GM19023 (cell line): ENCODE measurements at regions not wholly inside any gene's neighbourhood (a gene's known extent, or its start where the extent isn't known, plus 50 kb on each side); places are given as distances from the start of the nearest gene placed in this dataset.
"Not testable (repeated sequence)": the region's sequence is repeated elsewhere in the genome, so short reads cannot be mapped to it uniquely, and the experiment has no call there.

Experiments used
- ATAC-seq: cut with Tn5 transposase; IDR thresholded peaks from one replicate; pipeline ENCODE4 v1.9.1; 2021; ENCODE audit warnings: mild to moderate bottlenecking, moderate library complexity; ENCODE audit not compliant: unreplicated experiment

DNA sequence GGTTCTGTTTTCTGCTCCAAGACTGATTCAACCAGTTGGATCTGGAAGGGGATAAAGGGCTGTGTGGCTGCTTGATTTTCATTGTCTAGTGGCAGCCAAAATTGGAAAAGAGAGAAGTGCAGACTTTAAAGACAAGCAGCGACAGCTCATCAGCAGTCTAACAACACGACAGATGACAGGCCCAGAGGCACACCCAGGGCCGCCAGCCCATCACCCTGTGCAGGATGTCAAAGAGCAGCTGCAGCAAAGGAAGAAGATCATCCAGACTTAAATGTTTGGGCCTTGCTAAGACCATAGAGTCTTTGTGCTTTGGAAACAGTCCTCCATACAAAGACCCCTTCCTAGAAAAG is 421.0 kb upstream of the KLF12 start:
- ATAC-seq = no peak

DNA sequence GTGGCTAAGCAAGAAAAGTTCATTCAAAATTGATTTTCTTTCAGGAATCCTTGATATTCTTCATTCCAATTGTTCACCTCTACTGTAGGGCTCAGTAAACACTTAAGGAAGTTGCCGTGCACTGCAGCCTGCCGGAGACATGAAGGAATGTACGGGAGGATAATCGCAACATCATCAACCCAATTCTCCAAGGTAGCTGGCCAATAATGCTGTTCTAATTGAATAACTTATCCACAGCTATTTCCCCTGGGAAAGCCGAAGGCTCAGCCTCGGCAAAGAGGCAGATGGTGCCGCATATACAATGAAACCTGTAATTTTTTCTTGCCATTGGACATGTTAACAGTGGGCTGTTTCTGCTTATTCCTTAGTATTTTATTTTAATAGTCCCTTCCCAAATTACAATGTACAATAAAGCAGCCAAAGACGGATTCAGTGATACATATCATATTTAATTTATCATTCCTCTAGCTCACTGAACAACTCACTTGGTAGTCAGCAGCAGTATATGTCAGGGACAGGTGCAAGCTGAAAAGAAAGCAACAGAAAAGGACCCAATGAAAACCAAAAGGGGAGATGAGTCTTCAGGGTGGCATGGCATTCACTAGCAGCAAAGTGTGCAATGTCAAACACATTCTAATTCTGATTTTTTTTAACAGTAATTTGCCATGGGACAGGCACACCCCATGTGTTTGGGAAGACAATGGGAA is 420.5 kb upstream of the KLF12 start:
- no peak for ATAC-seq

GRCh38 chr13:74550039-74550438 is 415.8 kb upstream of the KLF12 start:
- ATAC-seq = no peak

DNA sequence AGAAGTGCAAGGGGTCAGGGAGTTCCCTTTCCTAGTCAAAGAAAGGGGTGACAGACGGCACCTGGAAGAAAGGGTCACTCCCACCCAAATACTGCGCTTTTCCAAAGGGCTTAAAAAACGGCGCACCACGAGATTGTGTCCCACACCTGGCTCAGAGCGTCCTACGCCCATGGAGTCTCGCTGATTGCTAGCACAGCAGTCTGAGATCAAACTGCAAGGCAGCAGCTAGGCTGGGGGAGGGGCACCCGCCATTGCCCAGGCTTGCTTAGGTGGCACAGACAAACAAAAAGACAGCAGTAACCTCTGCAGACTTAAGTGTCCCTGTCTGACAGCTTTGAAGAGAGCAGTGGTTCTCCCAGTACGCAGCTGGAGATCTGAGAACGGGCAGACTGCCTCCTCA is 402.4 kb upstream of the KLF12 start:
- not testable (repeated sequence) for ATAC-seq

- no peak for ATAC-seq
These were observed 399.0 kb upstream of the KLF12 start for GRCh38 chr13:74533226-74533625.

DNA sequence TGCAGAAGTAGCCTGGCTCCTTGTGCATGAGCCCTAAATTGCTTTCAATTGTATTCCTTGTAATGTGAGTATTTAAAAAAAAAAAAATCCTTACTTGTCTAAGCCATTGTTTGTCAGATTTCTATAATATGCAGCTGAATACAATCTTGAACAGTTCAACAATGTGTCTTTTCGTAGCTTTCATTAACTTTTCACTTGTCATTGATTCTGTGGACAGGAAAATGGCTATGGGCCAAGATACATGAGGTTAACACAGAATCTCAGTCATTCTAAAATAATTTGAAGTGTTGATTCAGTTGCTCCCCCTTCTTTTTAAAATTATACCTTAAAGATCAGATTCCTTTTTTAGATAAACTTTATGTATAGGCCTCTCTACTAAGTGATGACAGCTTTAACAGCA is 395.8 kb upstream of the KLF12 start:
- no peak for ATAC-seq

DNA sequence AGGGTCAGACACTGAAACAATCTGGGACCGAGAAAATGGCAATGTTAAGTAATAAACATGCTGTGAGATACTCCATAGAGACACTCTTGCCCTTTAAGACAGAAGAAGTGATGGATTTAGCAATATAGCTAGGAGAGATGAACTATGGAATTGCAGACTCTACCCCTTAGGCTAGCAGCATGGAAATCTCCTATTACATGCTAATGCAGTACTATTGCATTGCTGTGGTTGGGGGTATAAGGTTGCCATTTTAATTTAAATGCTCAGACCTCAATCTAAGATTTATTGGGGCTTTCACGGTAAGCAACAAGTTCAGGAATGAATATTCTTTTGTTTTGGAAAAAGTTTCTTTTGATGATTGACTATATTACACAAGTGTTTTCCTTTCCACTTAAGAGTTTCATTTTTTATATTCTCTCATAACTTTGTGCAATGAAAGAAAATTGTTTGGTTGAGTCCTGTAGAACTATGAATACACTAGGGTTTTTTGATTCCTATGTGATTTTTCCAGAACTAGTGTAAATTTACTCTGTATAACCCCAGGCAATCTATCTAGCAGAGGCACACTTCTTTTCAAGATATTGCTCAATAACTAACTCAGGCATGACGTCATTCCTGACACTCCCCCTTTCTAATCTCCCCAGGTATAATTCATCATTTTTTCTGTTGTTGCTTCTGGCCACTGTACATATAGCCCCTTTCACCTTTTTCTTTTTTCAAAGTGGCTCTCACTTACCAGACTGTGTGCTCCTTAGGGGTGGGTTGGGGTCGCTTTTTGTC is 394.7 kb upstream of the KLF12 start:
- no peak for ATAC-seq

DNA sequence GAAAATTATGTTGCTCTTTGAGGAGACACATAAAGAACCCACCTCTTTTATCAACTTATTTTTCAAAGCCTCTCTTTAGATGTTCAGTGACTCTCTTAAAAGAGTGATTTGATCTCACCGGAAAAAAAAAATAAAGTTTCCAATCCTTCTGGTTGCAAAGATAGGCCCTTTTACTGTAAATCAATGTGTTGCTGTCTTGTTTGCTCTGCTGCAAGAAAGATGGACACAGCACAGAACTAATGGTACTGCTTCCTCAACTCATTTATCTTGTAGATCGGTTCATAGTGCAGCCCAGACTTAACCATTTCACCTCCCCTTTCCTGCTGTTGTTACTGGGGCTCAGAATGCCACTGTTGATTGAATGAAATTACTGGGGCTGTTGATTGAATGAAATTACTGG is 388.9 kb upstream of the KLF12 start:
- no peak for ATAC-seq

GRCh38 chr13:74511523-74511922 is 377.3 kb upstream of the KLF12 start:
- ATAC-seq = no peak

GRCh38 chr13:74487091-74487722 is 353.0 kb upstream of the KLF12 start:
- ATAC-seq = no peak

DNA sequence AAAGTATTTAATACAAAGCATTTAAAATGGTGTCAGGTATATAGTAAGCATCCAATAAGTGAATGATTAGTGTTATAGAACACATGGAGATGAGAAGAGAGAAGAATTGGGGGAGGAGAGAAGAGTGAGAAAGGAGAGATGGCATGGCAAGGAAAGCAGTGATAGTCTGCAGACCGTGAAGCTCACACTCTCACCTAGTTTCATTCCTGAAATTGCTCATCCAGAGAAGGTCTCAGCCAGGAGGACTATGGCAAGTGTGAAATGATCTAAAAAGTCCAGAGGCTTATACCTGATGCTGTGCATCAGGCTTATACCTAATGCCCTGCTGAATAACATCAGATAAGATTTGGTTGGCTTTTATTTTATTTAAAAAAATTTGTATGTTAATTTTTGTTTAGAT is 351.6 kb upstream of the KLF12 start:
- ATAC-seq = no peak

GRCh38 chr13:74479124-74479523 is 344.9 kb upstream of the KLF12 start:
- no peak for ATAC-seq

- ATAC-seq = no peak
These were observed 342.6 kb upstream of the KLF12 start for GRCh38 chr13:74476788-74477187.

DNA sequence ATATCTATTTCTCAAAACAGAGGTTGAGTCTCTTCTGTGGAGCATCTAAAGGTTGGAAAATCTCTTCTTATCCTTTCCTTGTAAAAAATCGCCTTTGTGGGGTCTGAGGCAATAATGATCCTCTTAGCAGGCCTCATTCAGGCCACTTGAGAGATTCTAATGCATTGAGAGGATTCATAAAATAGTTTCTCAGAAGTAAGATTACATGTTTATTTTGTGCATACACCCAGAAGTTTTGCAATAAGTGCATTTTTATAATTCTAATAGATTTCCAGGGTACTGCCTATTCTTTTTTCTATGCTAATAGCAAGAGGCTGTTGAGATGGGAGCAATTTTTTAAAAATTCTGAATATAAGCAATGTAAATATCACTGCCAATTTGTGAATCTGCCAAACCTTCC is 342.2 kb upstream of the KLF12 start:
- ATAC-seq = no peak

DNA sequence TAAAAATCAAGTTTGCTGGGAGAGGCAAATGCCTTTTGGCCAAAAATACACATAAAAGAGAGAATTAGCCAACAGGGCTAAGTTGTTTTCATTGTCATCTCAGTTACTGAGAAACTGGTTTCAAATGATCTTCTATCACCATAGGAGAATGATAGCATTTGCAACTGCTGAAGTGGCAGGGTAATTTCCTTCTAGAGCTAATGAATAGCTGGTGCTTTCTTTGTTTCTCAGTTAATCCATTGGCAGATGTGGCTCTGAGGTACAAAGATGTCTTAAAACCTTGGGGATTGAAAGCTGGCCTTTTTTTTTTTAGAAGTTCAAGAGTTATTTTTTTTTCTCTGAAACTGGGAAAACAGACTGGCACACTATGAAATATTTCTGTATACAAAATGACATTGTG is 332.7 kb upstream of the KLF12 start:
- ATAC-seq = no peak

DNA sequence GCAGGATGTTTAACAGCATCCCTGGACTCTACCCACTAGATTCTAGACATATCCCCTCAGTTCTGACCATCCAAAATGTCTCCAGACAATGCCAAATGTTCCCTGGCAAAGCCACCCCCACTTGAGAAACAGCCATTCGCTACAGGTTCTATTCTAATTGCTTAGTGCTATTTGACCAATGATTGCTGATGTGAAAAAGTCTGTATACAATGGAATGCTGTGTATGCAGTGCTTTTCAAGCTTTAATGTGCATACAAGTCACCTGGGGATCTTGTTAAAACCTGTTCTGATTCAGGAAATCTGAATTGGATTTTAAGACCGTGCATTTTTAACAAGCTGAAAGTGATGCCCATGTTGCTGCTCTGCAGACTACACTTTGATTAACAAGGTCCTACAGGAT is 331.8 kb upstream of the KLF12 start:
- ATAC-seq = no peak

DNA sequence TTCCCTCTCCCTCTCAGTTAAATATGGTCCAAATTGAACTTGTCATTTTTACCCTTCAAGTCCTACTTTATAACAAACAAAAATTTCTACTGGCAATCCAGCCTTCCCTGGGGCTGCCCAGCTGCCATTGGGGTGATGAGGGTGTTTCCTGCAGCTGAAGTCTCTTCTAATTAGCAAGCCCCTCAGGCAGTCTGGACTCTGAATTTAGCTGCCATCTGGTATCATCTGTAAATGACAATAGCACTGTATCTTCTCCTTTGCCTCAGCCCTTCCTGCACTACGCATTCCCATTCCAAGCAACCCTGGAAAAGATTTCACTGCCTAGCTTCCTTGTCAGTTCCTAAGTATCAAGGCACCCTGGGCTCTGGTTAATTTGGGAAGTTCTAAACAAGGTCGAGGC is 331.1 kb upstream of the KLF12 start:
- no peak for ATAC-seq

DNA sequence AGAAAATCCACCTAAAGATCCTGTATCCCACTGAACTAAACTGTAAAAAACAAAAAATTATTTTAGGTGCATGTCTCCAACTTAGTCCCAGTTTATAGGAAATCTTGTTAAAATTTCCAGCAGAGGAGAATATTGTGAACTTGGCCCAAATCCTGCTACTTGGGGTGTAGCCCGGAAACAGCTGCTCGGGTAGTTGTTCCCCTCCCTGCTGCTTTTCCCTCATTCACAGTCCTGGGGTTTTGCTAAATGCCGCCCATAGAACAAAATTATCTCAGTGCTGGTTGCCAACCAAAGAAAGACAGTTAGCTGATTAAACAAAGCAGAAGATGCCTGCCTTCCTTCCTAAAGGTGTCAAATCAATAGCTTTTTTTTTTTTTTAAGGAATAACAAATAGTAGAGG is 330.5 kb upstream of the KLF12 start:
- ATAC-seq = no peak

DNA sequence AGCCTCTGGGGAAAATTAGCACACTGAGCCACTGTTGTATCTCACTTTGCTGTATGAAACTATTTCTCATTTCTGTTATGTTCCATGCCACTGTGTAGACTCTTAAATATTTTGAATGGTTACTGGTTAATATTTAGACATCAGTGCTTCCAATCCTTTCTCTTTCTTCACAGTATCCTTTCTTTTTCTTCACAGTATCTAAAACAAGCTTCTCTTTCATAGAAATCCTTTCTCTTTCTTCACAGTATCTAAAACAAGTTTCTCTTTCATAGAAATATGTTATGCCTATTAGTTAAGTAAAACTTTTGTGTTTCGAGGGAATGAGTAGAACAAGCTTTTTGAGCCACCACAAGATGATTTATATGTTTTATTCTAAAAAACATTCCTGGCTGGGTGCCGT is 326.8 kb upstream of the KLF12 start:
- no peak for ATAC-seq

- ATAC-seq = no peak
These were observed 318.7 kb upstream of the KLF12 start for GRCh38 chr13:74452881-74453280.

GRCh38 chr13:74452176-74452575 is 318.0 kb upstream of the KLF12 start:
- ATAC-seq = no peak

DNA sequence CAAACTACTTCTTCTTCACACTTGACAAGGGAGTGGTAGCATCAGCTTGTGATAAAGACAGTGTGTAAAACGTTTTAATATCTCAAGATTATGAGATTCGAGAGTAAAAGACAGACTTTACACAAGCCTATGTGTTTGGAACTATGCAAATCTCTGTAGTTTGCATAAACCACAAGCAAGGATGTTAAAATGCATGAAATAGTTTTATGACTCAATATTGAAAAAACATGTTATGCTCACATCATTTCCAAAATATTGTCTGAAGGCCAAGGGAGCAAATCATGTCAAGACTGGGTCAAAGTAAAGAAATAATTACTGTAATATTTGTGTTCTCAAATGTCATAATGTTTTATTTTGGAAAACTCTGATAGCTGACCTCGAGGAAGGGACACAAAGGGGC is 316.8 kb upstream of the KLF12 start:
- ATAC-seq = no peak
